ENCODE measurements at regions not wholly inside any gene's neighbourhood (a gene's known extent, or its start where the extent isn't known, plus 50 kb on each side); places are given as distances from the start of the nearest gene placed in this dataset.

DNA sequence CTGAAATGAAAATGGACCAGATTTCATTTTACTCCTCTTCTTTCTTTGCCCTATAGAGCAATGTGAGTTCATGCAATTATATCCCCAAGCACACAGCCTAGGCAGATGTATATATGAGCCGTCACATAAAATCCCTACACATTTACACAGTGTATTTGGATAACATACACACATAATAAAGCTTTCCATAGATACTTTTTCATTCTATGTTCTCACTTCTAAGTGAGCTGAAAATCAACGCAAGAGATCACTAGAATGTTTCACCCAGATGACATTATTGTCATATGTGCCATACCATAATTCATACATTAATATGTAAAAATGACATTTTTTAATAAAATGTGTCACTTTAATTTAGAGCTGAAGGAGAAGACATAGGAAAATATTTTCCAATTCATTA is 129.4 kb downstream of the INHBA start:
- Histone ChIP-seq H3K4me3 (ENCODE audit: low read depth in 2 of 2, low read length in 1 of 2) (no peak overlapping the region), H3K4me1 (ENCODE audit: control insufficient read depth in 1 of 2, insufficient read depth in 2 of 2, low read depth in 1 of 2, low read length in 1 of 2) (peaks cover 0 to 13% of the 10 kb centered on the region in 2 experiments; a peak in 2 of 4 replicates), H3K27ac (ENCODE audit: low read depth in 2 of 2, low read length in 1 of 2) (peak overlapping the region in 1 of 2 experiments; percentile 70; a peak in 2 of 4 replicates), H3F3A (replicated peaks; ENCODE audit: insufficient read depth) (peaks cover 9% of the 10 kb centered on the region), H3K9me2 (no peaks in the 10 kb centered on the region), H3K36me3 (replicated peaks in 1 of 2; ENCODE audit: control insufficient read depth in 1 of 2, insufficient read depth in 2 of 2, low read length in 1 of 2) (no peaks in the 10 kb centered on the region), H3K4me2 (0 out of 2 replicates have a peak overlapping the region, but pooled peaks have one; percentile 29), H3K9me3 (no peaks in the 10 kb centered on the region), H2AFZ (ENCODE audit: low read depth) (no peak overlapping the region), H3K9ac (peak overlapping the region; percentile 27; the same call in 1 of the 2 replicates), H4K20me1 (ENCODE audit: insufficient read depth) (no peaks in the 10 kb centered on the region), H3K79me2 (ENCODE audit: insufficient read depth) (no peaks in the 10 kb centered on the region), H3K27me3 (ENCODE audit: insufficient read depth) (no peaks in the 10 kb centered on the region)
- TF ChIP-seq, protein P1, sequence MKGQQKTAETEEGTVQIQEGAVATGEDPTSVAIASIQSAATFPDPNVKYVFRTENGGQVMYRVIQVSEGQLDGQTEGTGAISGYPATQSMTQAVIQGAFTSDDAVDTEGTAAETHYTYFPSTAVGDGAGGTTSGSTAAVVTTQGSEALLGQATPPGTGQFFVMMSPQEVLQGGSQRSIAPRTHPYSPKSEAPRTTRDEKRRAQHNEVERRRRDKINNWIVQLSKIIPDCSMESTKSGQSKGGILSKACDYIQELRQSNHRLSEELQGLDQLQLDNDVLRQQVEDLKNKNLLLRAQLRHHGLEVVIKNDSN (IDR thresholded peaks at IDR 0.05; ENCODE audit: borderline replicate concordance, low read depth) = no peak
- TF ChIP-seq FOSL2 (IDR thresholded peaks at IDR 0.05; ENCODE audit: borderline replicate concordance, low read depth) (no peak), RXRA (IDR thresholded peaks at IDR 0.05; ENCODE audit: borderline replicate concordance, low read depth) (no peak), MXI1 (IDR thresholded peaks at IDR 0.05; ENCODE audit: low read depth, low read length) (no peak), EZH2phosphoT487 (IDR thresholded peaks at IDR 0.05; ENCODE audit: borderline replicate concordance, low read depth) (no peak), POLR2AphosphoS5 (IDR thresholded peaks at IDR 0.05; ENCODE audit: low read depth, low read length) (no peak), TEAD4 (IDR thresholded peaks at IDR 0.05; ENCODE audit: borderline replicate concordance, insufficient read depth) (no peak), GATA2 (CRISPR knock-in tag; IDR thresholded peaks at IDR 0.05) (no peak), JUND (IDR thresholded peaks at IDR 0.05) (no peak), SMC3 (IDR thresholded peaks at IDR 0.05; ENCODE audit: low read depth, low read length) (no peak), NFIC (IDR thresholded peaks at IDR 0.05; ENCODE audit: borderline replicate concordance) (no peak)
- TF ChIP-seq, protein P2, sequence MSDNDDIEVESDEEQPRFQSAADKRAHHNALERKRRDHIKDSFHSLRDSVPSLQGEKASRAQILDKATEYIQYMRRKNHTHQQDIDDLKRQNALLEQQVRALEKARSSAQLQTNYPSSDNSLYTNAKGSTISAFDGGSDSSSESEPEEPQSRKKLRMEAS (IDR thresholded peaks at IDR 0.05; ENCODE audit: low read depth) = no peak
- TF ChIP-seq, protein P3, sequence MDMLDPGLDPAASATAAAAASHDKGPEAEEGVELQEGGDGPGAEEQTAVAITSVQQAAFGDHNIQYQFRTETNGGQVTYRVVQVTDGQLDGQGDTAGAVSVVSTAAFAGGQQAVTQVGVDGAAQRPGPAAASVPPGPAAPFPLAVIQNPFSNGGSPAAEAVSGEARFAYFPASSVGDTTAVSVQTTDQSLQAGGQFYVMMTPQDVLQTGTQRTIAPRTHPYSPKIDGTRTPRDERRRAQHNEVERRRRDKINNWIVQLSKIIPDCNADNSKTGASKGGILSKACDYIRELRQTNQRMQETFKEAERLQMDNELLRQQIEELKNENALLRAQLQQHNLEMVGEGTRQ (IDR thresholded peaks at IDR 0.05; ENCODE audit: borderline replicate concordance, low read depth, low read length) = no peak
- DNase-seq = no peak
- ChIA-PET POLR2A (interaction anchor here (0.6 kb wide), 1 partner anchor 124 kb away, joined by 3 read pairs; no protein-coding TSS in a partner anchor), CTCF (interaction anchor here (0.7 kb wide), 1 partner anchor 243 kb away, joined by 3 read pairs; no protein-coding TSS in a partner anchor)
- 76% methylated on average over 2 of the region's 2 CpGs for WGBS (ENCODE audit: low lambda C conversion rate)

DNA sequence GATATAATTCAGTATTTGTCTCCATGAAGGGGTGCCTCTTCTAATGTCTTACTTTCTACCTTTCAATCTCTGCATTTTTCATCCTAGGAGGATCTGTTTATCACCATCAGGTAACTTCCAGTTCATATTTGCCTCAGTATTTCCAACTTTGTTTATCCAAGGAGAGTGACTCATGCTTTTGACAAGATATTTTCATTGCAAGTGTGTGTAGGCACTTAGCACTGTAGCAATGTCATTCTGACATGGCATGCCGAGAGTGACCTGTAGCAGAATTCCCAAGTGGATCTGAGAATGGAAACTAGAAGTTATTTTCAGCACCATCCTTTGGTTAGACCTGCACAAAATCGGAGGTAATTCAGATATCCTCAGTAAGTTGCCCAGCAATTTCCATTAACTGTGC is 129.9 kb downstream of the INHBA start:
- Histone ChIP-seq H3K79me2 (ENCODE audit: insufficient read depth) (no peaks in the 10 kb centered on the region), H3K9me2 (no peaks in the 10 kb centered on the region), H3K36me3 (replicated peaks in 1 of 2; ENCODE audit: control insufficient read depth in 1 of 2, insufficient read depth in 2 of 2, low read length in 1 of 2) (no peaks in the 10 kb centered on the region), H3K4me1 (ENCODE audit: control insufficient read depth in 1 of 2, insufficient read depth in 2 of 2, low read depth in 1 of 2, low read length in 1 of 2) (peaks cover 0 to 15% of the 10 kb centered on the region in 2 experiments; a peak in 2 of 4 replicates), H3K4me3 (ENCODE audit: low read depth in 2 of 2, low read length in 1 of 2) (no peak overlapping the region), H4K20me1 (ENCODE audit: insufficient read depth) (no peaks in the 10 kb centered on the region), H3K27ac (ENCODE audit: low read depth in 2 of 2, low read length in 1 of 2) (peak overlapping the region in 1 of 2 experiments; percentile 70; a peak in 2 of 4 replicates), H3K9me3 (no peaks in the 10 kb centered on the region), H3K27me3 (ENCODE audit: insufficient read depth) (no peaks in the 10 kb centered on the region), H3F3A (replicated peaks; ENCODE audit: insufficient read depth) (peaks cover 11% of the 10 kb centered on the region), H2AFZ (ENCODE audit: low read depth) (no peak overlapping the region), H3K9ac (no peak overlapping the region), H3K4me2 (no peak overlapping the region)
- ChIA-PET POLR2A (no interaction called here), CTCF (no interaction called here)
- 82% methylated on average over 2 of the region's 2 CpGs for WGBS (ENCODE audit: low lambda C conversion rate)
- no peak for DNase-seq
- TF ChIP-seq, protein P4, sequence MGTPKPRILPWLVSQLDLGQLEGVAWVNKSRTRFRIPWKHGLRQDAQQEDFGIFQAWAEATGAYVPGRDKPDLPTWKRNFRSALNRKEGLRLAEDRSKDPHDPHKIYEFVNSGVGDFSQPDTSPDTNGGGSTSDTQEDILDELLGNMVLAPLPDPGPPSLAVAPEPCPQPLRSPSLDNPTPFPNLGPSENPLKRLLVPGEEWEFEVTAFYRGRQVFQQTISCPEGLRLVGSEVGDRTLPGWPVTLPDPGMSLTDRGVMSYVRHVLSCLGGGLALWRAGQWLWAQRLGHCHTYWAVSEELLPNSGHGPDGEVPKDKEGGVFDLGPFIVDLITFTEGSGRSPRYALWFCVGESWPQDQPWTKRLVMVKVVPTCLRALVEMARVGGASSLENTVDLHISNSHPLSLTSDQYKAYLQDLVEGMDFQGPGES (IDR thresholded peaks at IDR 0.05; ENCODE audit: low read depth, low read length) = no peak
- TF ChIP-seq, protein P3 (IDR thresholded peaks at IDR 0.05; ENCODE audit: borderline replicate concordance, low read depth, low read length) = no peak
- TF ChIP-seq FOXM1 (IDR thresholded peaks at IDR 0.05; ENCODE audit: low read depth) (no peak), TAF1 (IDR thresholded peaks at IDR 0.05; ENCODE audit: borderline replicate concordance, low read depth, low read length) (no peak), SMC3 (IDR thresholded peaks at IDR 0.05; ENCODE audit: low read depth, low read length) (no peak), ELF1 (IDR thresholded peaks at IDR 0.05) (no peak), YY1 (IDR thresholded peaks at IDR 0.05; ENCODE audit: low read depth) (no peak)
- TF ChIP-seq, protein P5, sequence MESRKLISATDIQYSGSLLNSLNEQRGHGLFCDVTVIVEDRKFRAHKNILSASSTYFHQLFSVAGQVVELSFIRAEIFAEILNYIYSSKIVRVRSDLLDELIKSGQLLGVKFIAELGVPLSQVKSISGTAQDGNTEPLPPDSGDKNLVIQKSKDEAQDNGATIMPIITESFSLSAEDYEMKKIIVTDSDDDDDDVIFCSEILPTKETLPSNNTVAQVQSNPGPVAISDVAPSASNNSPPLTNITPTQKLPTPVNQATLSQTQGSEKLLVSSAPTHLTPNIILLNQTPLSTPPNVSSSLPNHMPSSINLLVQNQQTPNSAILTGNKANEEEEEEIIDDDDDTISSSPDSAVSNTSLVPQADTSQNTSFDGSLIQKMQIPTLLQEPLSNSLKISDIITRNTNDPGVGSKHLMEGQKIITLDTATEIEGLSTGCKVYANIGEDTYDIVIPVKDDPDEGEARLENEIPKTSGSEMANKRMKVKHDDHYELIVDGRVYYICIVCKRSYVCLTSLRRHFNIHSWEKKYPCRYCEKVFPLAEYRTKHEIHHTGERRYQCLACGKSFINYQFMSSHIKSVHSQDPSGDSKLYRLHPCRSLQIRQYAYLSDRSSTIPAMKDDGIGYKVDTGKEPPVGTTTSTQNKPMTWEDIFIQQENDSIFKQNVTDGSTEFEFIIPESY (IDR thresholded peaks at IDR 0.05; ENCODE audit: borderline replicate concordance, low read depth) = no peak

Data from SK-N-SH (cell line).